B cell (primary cell): ENCODE measurements at regions not wholly inside any gene's neighbourhood (a gene's known extent, or its start where the extent isn't known, plus 50 kb on each side); places are given as distances from the start of the nearest gene placed in this dataset.

Experiments used
- CTCF ChIP-seq: fragments of 200-600 bp; IDR thresholded peaks from one replicate; pipeline ENCODE4 v1.8.0; 2022; ENCODE audit warnings: antibody characterized with exemption, mild to moderate bottlenecking
- EZH2 ChIP-seq: IDR thresholded peaks from 2 replicates; pipeline ENCODE4 v1.6.1; 2012; ENCODE audit warnings: borderline replicate concordance, low read depth, mild to moderate bottlenecking, moderate library complexity, low read length; ENCODE audit not compliant: insufficient read depth, poor library complexity, severe bottlenecking

- TF ChIP-seq EZH2 (no peak), CTCF (no peak)
Measured at GRCh38 chr2:226573158-226573557, 226.5 kb downstream of the IRS1 start.
